ENCODE measurements at regions not wholly inside any gene's neighbourhood (a gene's known extent, or its start where the extent isn't known, plus 50 kb on each side); places are given as distances from the start of the nearest gene placed in this dataset.

GRCh38 chr2:123258877-123259539 is 766.1 kb upstream of the CNTNAP5 start:
- TF ChIP-seq POLR2AphosphoS5 (IDR thresholded peaks at IDR 0.05; ENCODE audit: low read depth, low read length) (no peak), SIN3A (IDR thresholded peaks at IDR 0.05; ENCODE audit: borderline replicate concordance, insufficient read depth, low read length) (no peak), TAF1 (IDR thresholded peaks at IDR 0.05; ENCODE audit: borderline replicate concordance, insufficient read depth, low read length) (no peak), FOXP2 (optimal IDR thresholded peaks at IDR 0.05; ENCODE audit: borderline replicate concordance, extremely low read depth, extremely low read length, insufficient read depth) (no peak)
- TF ChIP-seq, protein P1, sequence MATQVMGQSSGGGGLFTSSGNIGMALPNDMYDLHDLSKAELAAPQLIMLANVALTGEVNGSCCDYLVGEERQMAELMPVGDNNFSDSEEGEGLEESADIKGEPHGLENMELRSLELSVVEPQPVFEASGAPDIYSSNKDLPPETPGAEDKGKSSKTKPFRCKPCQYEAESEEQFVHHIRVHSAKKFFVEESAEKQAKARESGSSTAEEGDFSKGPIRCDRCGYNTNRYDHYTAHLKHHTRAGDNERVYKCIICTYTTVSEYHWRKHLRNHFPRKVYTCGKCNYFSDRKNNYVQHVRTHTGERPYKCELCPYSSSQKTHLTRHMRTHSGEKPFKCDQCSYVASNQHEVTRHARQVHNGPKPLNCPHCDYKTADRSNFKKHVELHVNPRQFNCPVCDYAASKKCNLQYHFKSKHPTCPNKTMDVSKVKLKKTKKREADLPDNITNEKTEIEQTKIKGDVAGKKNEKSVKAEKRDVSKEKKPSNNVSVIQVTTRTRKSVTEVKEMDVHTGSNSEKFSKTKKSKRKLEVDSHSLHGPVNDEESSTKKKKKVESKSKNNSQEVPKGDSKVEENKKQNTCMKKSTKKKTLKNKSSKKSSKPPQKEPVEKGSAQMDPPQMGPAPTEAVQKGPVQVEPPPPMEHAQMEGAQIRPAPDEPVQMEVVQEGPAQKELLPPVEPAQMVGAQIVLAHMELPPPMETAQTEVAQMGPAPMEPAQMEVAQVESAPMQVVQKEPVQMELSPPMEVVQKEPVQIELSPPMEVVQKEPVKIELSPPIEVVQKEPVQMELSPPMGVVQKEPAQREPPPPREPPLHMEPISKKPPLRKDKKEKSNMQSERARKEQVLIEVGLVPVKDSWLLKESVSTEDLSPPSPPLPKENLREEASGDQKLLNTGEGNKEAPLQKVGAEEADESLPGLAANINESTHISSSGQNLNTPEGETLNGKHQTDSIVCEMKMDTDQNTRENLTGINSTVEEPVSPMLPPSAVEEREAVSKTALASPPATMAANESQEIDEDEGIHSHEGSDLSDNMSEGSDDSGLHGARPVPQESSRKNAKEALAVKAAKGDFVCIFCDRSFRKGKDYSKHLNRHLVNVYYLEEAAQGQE (IDR thresholded peaks at IDR 0.05; ENCODE audit: insufficient read depth in 1 of 2, low read depth in 2 of 2, low read length in 2 of 2) = no peak

GRCh38 chr2:123262856-123263255 is 762.2 kb upstream of the CNTNAP5 start:
- no peak for TF ChIP-seq TAF1 (IDR thresholded peaks at IDR 0.05; ENCODE audit: borderline replicate concordance, insufficient read depth, low read length)
- no peak for TF ChIP-seq POLR2AphosphoS5 (IDR thresholded peaks at IDR 0.05; ENCODE audit: low read depth, low read length)
- no peak for TF ChIP-seq SIN3A (IDR thresholded peaks at IDR 0.05; ENCODE audit: borderline replicate concordance, insufficient read depth, low read length)
- TF ChIP-seq, protein P1 (IDR thresholded peaks at IDR 0.05; ENCODE audit: insufficient read depth in 1 of 2, low read depth in 2 of 2, low read length in 2 of 2) = no peak
- no peak for TF ChIP-seq FOXP2 (optimal IDR thresholded peaks at IDR 0.05; ENCODE audit: borderline replicate concordance, extremely low read depth, extremely low read length, insufficient read depth)

- no peak for TF ChIP-seq SIN3A (IDR thresholded peaks at IDR 0.05; ENCODE audit: borderline replicate concordance, insufficient read depth, low read length)
- TF ChIP-seq, protein P1 (IDR thresholded peaks at IDR 0.05; ENCODE audit: insufficient read depth in 1 of 2, low read depth in 2 of 2, low read length in 2 of 2) = no peak
- no peak for TF ChIP-seq TAF1 (IDR thresholded peaks at IDR 0.05; ENCODE audit: borderline replicate concordance, insufficient read depth, low read length)
- TF ChIP-seq POLR2AphosphoS5 (IDR thresholded peaks at IDR 0.05; ENCODE audit: low read depth, low read length) = no peak
- no peak for TF ChIP-seq FOXP2 (optimal IDR thresholded peaks at IDR 0.05; ENCODE audit: borderline replicate concordance, extremely low read depth, extremely low read length, insufficient read depth)
Observed at GRCh38 chr2:123283431-123283830, 741.7 kb upstream of the CNTNAP5 start.

- TF ChIP-seq TAF1 (IDR thresholded peaks at IDR 0.05; ENCODE audit: borderline replicate concordance, insufficient read depth, low read length) (no peak), POLR2AphosphoS5 (IDR thresholded peaks at IDR 0.05; ENCODE audit: low read depth, low read length) (no peak), FOXP2 (optimal IDR thresholded peaks at IDR 0.05; ENCODE audit: borderline replicate concordance, extremely low read depth, extremely low read length, insufficient read depth) (no peak), SIN3A (IDR thresholded peaks at IDR 0.05; ENCODE audit: borderline replicate concordance, insufficient read depth, low read length) (no peak)
- TF ChIP-seq, protein P1 (IDR thresholded peaks at IDR 0.05; ENCODE audit: insufficient read depth in 1 of 2, low read depth in 2 of 2, low read length in 2 of 2) = no peak
Observed at GRCh38 chr2:123303731-123304130, 721.4 kb upstream of the CNTNAP5 start.

Measured in PFSK-1 (cell line).